Neural crest cell (in vitro differentiated cells): ENCODE measurements at regions not wholly inside any gene's neighbourhood (a gene's known extent, or its start where the extent isn't known, plus 50 kb on each side); places are given as distances from the start of the nearest gene placed in this dataset.
"Not testable (repeated sequence)": the region's sequence is repeated elsewhere in the genome, so short reads cannot be mapped to it uniquely, and the experiment has no call there.

ENCODE experiments used
- DNase-seq: peaks from one replicate; pipeline ENCODE4 v3.0.0; 2021; ENCODE audit warnings: low read depth, mixed read lengths, low spot score
- H3K27ac Mint-ChIP-seq: one replicate; pipeline ENCODE4 v1.8.0; 2021; ENCODE audit warnings: mild to moderate bottlenecking, mixed read lengths; ENCODE audit not compliant: unreplicated experiment
- H3K27me3 Mint-ChIP-seq: 2 replicates; pipeline ENCODE4 v1.8.0; 2021; ENCODE audit warnings: low read depth, mild to moderate bottlenecking, mixed read lengths
- H3K36me3 Mint-ChIP-seq: 2 replicates; pipeline ENCODE4 v1.8.0; 2021; ENCODE audit warnings: low read depth, mild to moderate bottlenecking, mixed read lengths
- H3K4me1 Mint-ChIP-seq: 2 replicates; pipeline ENCODE4 v1.8.0; 2021; ENCODE audit warnings: mixed read lengths
- H3K4me3 Mint-ChIP-seq: one replicate; pipeline ENCODE4 v1.8.0; 2021; ENCODE audit warnings: mild to moderate bottlenecking, mixed read lengths
- H3K9me3 Mint-ChIP-seq: 2 replicates; pipeline ENCODE4 v1.8.0; 2021; ENCODE audit warnings: mixed read lengths
- CTCF ChIP-seq: fragments of 200-600 bp; sonication (generic); conservative IDR thresholded peaks from 2 replicates; pipeline ENCODE4 v1.5.0; 2021; ENCODE audit warnings: antibody characterized with exemption, mild to moderate bottlenecking

DNA sequence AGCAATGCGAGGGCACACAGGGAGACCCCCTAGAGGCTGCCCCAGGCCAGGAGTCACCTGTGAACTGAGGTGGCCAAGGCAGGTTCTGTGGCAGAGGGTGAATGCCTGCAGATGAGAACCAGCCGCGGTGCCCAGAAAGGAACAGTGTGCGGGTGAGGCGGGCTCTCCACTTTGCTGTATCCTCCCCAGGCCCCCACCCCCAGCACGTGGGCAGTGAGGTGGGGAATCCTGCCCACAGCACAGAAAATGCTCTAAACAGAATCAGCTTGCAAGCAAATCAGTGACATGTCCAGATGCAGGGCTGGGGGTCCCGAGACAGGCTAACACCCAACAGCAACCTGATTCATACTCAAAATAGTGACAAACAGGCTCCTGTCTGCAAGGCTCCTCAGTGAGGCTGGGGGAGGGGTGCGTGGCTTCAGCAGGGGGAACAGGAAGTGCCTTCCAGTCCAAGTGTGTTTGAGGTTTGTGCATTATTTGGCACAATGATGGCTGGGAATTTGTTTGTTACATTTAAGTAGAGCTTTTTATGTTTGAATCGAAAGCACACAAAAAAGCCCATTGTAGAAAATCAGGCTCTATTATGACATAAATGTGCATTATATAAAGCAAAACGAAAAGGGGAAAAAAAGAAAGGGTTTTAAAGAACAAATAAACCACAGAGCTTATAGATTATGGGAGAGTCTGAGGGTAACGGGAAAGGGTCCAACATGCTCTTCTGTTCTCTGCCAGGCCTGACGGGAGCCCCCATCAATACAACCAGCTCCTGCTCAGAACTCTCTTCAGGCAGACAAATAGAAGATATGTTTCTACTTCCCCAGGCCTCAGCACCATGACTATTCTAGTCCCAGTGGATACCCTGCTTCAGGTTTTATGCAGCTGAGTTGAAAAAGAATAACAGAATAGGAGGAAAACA, 201.3 kb downstream of the HSD17B3 start:
- no peak overlapping the region for H3K4me3 Mint-ChIP-seq
- peak; percentile 24 for DNase-seq
- no peak for TF ChIP-seq CTCF
- H3K27ac Mint-ChIP-seq, result peak overlapping the region; percentile 94
- peaks cover 23% of the 10 kb centered on the region for H3K4me1 Mint-ChIP-seq
- peaks cover 2% of the 10 kb centered on the region for H3K9me3 Mint-ChIP-seq
- H3K36me3 Mint-ChIP-seq, result peaks cover 2% of the 10 kb centered on the region
- no peaks in the 10 kb centered on the region for H3K27me3 Mint-ChIP-seq

- H3K9me3 Mint-ChIP-seq, H3K4me3 Mint-ChIP-seq, DNase-seq, H3K27ac Mint-ChIP-seq, H3K4me1 Mint-ChIP-seq, H3K36me3 Mint-ChIP-seq: not testable (repeated sequence)
- H3K27me3 Mint-ChIP-seq, result peaks cover 14% of the 10 kb centered on the region
Measured at GRCh38 chr9:96090630-96091029, 211.3 kb downstream of the HSD17B3 start.

DNA sequence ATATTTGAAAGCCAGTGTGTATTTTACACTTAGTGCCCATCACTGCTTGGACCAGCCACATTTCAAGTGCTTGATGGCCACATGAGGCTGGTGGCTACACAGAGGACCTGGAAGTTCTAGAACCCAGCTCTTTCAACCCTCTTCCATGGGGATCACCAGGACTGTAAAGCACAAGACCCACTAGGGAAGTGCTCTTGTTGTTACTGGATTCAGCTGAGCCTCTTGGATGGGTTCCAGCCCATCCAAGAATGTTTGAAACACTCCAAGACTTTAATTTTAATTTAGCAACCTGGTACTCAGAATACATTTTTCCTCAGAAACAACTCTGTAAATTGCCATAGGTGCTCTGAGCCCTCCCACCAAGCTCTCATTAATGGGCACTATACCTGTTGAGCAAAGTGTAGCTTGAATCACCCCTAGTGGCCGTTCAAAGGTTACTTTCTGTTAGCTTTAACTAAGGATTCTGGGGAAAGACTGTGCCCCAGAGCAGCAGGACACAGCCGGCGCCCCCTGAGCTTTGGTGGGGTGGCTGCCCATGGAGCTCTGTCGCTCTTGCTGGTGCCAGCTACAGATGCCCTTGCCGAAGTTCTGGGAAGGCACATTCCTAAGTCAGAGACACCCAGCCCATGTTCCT, 212.4 kb downstream of the HSD17B3 start:
- peaks cover 7% of the 10 kb centered on the region for H3K36me3 Mint-ChIP-seq
- peaks cover 14% of the 10 kb centered on the region for H3K27me3 Mint-ChIP-seq
- no peak overlapping the region for H3K4me3 Mint-ChIP-seq
- no peak for DNase-seq
- TF ChIP-seq CTCF, result no peak
- peaks cover 5% of the 10 kb centered on the region for H3K4me1 Mint-ChIP-seq
- H3K9me3 Mint-ChIP-seq, result peaks cover 7% of the 10 kb centered on the region
- H3K27ac Mint-ChIP-seq, result no peak overlapping the region

DNA sequence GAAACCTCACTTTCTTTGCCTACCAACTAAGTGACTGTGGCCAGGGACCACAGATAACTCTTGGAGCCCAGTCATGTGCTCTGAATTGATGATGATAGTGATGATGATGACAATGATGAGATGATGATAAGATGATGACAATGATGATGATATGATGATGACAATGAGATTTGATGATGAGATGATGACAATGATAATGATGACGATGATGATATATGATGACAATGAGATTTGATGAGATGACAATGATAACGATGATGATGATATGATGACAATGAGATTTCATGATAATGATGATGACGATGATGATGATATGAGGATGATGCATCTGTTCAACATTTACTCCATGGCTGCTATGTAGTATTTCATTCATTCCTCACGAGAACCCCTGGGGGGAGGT, 213.0 kb downstream of the ERCC6L2 start:
- TF ChIP-seq CTCF, result no peak
- DNase-seq, result no peak
- H3K4me3 Mint-ChIP-seq, result no peak overlapping the region
- peaks cover 7% of the 10 kb centered on the region for H3K9me3 Mint-ChIP-seq
- H3K4me1 Mint-ChIP-seq, result peaks cover 12% of the 10 kb centered on the region
- H3K27me3 Mint-ChIP-seq, result peaks cover 14% of the 10 kb centered on the region
- peaks cover 7% of the 10 kb centered on the region for H3K36me3 Mint-ChIP-seq
- H3K27ac Mint-ChIP-seq, result no peak overlapping the region

DNA sequence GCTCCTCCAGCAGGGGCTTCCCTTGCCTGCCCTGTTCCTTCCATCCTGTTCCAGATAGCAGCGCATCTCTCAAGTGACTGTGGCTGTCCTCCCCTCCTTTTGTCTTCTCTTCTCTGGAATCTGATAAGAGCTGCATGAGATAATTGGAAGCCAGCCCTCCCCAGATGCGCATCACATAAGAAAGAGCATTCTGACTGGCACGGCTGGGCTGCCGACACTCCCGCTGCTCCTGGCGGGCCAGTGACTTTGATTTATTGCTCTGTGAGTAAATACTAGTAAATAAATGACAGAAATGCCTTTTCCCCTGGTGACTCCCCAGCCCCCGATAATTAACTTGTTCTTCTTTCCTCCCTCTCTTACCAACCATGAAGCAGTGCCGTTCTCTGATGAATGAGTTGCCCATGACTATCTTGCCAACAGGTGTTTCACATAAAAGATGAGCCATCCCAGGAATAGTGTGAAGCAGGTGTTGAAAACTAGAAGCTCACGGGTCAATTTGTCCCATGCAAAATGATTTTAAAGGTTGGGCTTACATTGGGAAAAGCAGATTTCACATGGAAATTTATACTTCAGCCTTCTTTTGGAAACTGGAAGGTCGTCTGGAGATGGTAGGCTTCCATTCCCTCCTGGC, 212.3 kb downstream of the ERCC6L2 start:
- Mint-ChIP-seq H3K27ac (no peak overlapping the region), H3K27me3 (peaks cover 14% of the 10 kb centered on the region), H3K9me3 (peaks cover 7% of the 10 kb centered on the region), H3K4me1 (peaks cover 12% of the 10 kb centered on the region), H3K36me3 (peaks cover 7% of the 10 kb centered on the region), H3K4me3 (no peak overlapping the region)
- no peak for DNase-seq
- no peak for TF ChIP-seq CTCF
